ENCODE measurements at regions not wholly inside any gene's neighbourhood (a gene's known extent, or its start where the extent isn't known, plus 50 kb on each side); places are given as distances from the start of the nearest gene placed in this dataset.

DNA sequence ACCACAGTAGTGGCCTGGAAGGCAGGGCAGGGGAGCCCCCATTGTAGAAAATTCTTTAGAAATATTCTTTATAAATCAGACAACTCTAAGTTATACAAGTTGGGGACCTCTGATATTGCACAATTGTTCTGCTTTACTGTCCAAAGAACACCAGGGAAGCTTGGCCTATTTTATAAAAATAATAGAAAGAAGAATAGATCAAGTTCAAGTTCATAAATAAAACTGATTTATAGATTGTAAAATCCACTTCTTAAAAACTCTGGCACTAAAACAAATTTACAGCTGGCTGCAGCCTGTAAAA is 55.0 kb upstream of the GALNT2 start:
- Mint-ChIP-seq H3K36me3 (ENCODE audit: unreplicated experiment) (no peaks in the 10 kb centered on the region), H3K27me3 (ENCODE audit: unreplicated experiment) (peaks cover 43% of the 10 kb centered on the region), H3K4me1 (ENCODE audit: unreplicated experiment) (no peaks in the 10 kb centered on the region), H3K4me3 (ENCODE audit: unreplicated experiment) (no peak overlapping the region), H3K27ac (ENCODE audit: unreplicated experiment) (no peak overlapping the region), H3K9me3 (ENCODE audit: unreplicated experiment) (no peaks in the 10 kb centered on the region)
- TF ChIP-seq CTCF (IDR thresholded peaks at IDR 0.05): no peak
- no peak for DNase-seq (ENCODE audit: extremely low spot score, unreplicated experiment)

DNA sequence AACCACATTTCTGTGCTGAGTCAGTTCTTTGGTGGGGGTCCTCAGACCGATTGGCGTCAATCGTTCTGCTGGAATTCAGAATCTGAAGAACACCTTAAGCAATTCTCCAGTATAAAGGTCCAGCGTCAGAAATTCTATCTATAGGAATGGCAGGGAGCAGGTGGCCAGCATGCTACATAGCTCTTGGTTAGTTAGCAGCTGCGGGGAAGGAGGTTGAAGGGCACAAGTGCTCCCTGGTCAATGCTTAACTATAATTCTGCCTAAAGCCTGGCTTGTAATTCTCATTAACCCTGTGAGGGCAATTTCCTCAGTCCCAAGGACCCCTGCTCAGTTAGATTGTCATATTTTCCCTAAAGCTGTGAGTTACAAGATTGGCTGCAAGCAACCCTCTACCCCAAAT is 54.3 kb upstream of the GALNT2 start:
- Mint-ChIP-seq H3K36me3 (ENCODE audit: unreplicated experiment) (no peaks in the 10 kb centered on the region), H3K4me1 (ENCODE audit: unreplicated experiment) (no peaks in the 10 kb centered on the region), H3K27me3 (ENCODE audit: unreplicated experiment) (peaks cover 37% of the 10 kb centered on the region), H3K9me3 (ENCODE audit: unreplicated experiment) (no peaks in the 10 kb centered on the region), H3K4me3 (ENCODE audit: unreplicated experiment) (no peak overlapping the region), H3K27ac (ENCODE audit: unreplicated experiment) (no peak overlapping the region)
- TF ChIP-seq CTCF (IDR thresholded peaks at IDR 0.05): no peak
- no peak for DNase-seq (ENCODE audit: extremely low spot score, unreplicated experiment)

- Mint-ChIP-seq H3K4me1 (ENCODE audit: unreplicated experiment) (no peaks in the 10 kb centered on the region), H3K27ac (ENCODE audit: unreplicated experiment) (no peak overlapping the region), H3K27me3 (ENCODE audit: unreplicated experiment) (peaks cover 48% of the 10 kb centered on the region), H3K36me3 (ENCODE audit: unreplicated experiment) (no peaks in the 10 kb centered on the region), H3K4me3 (ENCODE audit: unreplicated experiment) (no peak overlapping the region), H3K9me3 (ENCODE audit: unreplicated experiment) (no peaks in the 10 kb centered on the region)
- no peak for TF ChIP-seq CTCF (IDR thresholded peaks at IDR 0.05)
- no peak for DNase-seq (ENCODE audit: extremely low spot score, unreplicated experiment)
Measured at GRCh38 chr1:230016159-230016558, 50.9 kb upstream of the GALNT2 start.
